Aorta (tissue), 5 donors: ENCODE measurements at regions not wholly inside any gene's neighbourhood (a gene's known extent, or its start where the extent isn't known, plus 50 kb on each side); places are given as distances from the start of the nearest gene placed in this dataset.

Experiments
- ATAC-seq: fragments of 200-7000 bp; cut with Tn5 transposase; one replicate; pipeline ENCODE4 v1.9.1; 2022; ENCODE audit warnings: moderate library complexity; ENCODE audit not compliant: low FRiP score
- DNase-seq, 2 donors: peaks; one replicate each; pipeline ENCODE4 v3.0.0-alpha.2; 2020
- H3K27ac ChIP-seq, 2 donors: one replicate each; pipeline ENCODE4 v1.5.1; 2013; ENCODE audit warnings: low read length in 2 of 2, mild to moderate bottlenecking in 2 of 2, moderate library complexity in 2 of 2, control low read depth in 1 of 2, inconsistent platforms in 1 of 2, low read depth in 1 of 2
- H3K27me3 ChIP-seq, 2 donors: one replicate each; pipeline ENCODE4 v1.6.1; 2013; ENCODE audit warnings: control low read depth in 1 of 2, low read length in 1 of 2, mild to moderate bottlenecking in 1 of 2, moderate library complexity in 1 of 2; ENCODE audit not compliant: insufficient read depth in 2 of 2, control insufficient read depth in 1 of 2
- H3K36me3 ChIP-seq, 2 donors: one replicate each; pipeline ENCODE4 v1.6.1; 2013; ENCODE audit warnings: control low read depth in 1 of 2, low read length in 1 of 2, mild to moderate bottlenecking in 1 of 2; ENCODE audit not compliant: insufficient read depth in 2 of 2, control insufficient read depth in 1 of 2
- H3K4me1 ChIP-seq, 2 donors: one replicate each; pipeline ENCODE4 v1.6.1; 2013; ENCODE audit warnings: low read length in 2 of 2, control low read depth in 1 of 2, mild to moderate bottlenecking in 1 of 2, moderate library complexity in 1 of 2; ENCODE audit not compliant: insufficient read depth in 2 of 2, control insufficient read depth in 1 of 2
- H3K4me3 ChIP-seq, 2 donors: one replicate each; pipeline ENCODE4 v1.5.1; 2013; ENCODE audit warnings: low read length in 2 of 2, control low read depth in 1 of 2, mild to moderate bottlenecking in 1 of 2
- H3K9me3 ChIP-seq: one replicate; pipeline ENCODE4 v1.6.1; 2013; ENCODE audit warnings: mild to moderate bottlenecking, low read length; ENCODE audit not compliant: control insufficient read depth
- WGBS, 2 donors: extraction: QIAGEN DNeasy Blood & Tissue Kit; methylation state at CpG; one replicate each; pipeline ENCODE4 v1.1.7; 2013; 5-methylcytosine and 5-hydroxymethylcytosine counted together
- intact Hi-C, 2 donors: fragments of 100-400 bp; cut with DNase I; formaldehyde crosslinking; loops; one replicate each; pipeline versions ENCODE4 v1.14.2 to v1.15.0; 2022
- donor health status: healthy with polysubstance abuse.
- donor health status: Bipolar disorder and iron deficiency.
- donor health status: DM: no; HTN: no; CAD: no.
- donor health status: DM: no; HTN: no; CAD: no.
- donor health status: DM: yes; HTN: yes; CAD: no.

DNA sequence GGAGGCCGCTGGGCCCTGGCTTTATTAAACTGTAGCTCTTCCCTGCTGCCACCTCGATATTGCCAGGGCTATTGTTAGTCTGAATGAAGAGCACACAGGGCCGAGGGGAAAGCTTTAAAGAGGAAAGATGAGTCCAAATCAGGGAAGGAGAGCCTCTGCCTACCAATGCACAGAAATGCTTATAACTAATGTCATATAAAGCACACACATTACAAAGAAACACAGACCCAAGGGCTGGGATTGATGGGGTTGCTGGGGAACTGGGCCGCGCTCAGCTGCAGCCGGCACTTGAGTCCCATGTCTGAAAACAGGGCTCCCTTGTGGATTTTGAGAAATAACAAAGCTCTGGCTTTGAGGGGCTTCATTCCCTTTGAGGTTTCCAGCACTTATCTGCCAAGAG is 232.6 kb downstream of the CD83 start:
- DNase-seq (no peak), ATAC-seq (no peak)
- Histone ChIP-seq H3K4me3 (no peak overlapping the region), H3K36me3 (no peaks in the 10 kb centered on the region), H3K27ac (no peak overlapping the region), H3K9me3 (peaks cover 3% of the 10 kb centered on the region), H3K4me1 (no peaks in the 10 kb centered on the region), H3K27me3 (no peaks in the 10 kb centered on the region)
- intact Hi-C loops, result no loop called here
- 90 to 92% methylated on average over 6 of the region's 6 CpGs for WGBS, 2 donors

DNA sequence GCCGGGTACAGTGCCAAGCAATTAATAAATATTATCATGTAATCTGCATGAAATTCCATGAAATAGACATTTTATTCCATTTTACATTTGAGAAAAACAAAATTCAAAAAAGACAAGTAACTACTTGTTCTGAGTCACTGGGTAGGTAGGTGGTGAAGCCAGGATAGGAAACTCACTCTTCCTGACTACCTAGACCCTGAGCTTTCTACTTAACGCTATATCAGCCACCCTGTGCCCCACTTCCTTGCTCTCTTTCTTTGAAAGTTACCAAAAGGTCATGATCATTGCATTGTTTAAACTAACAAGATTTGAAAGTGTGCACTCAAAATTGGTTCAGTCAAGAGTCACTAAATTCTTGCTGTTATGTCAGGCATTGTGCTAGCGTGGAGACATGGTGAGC is 235.7 kb downstream of the CD83 start:
- H3K27ac ChIP-seq, result no peak overlapping the region
- intact Hi-C loops, result no loop called here
- no peaks in the 10 kb centered on the region for H3K36me3 ChIP-seq
- H3K27me3 ChIP-seq, result no peaks in the 10 kb centered on the region
- 93 to 96% methylated on average over 3 of the region's 3 CpGs for WGBS, 2 donors
- ATAC-seq (no peak), DNase-seq (no peak)
- no peak overlapping the region for H3K4me3 ChIP-seq
- H3K4me1 ChIP-seq, result no peaks in the 10 kb centered on the region
- H3K9me3 ChIP-seq, result peaks cover 3% of the 10 kb centered on the region

DNA sequence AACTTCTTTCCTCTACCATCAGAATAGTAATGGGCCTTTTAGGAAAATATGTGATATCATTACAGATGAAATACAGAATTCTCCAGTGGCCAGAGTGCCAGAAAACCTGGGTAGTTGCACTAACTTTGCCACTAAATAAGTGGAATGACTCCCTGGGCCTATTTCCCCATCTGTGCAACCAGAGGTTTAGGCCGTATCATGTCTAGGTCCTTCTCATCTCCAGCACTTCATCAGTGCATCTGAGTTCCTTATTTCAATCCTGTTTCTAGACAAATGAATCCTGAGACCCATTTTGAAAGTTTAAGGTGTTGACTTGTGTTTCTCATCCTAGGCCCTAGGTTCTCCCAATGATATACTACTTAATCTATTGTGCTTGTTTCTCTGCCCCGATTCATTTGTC is 236.2 kb downstream of the CD83 start:
- DNase-seq, result no peak
- Histone ChIP-seq H3K4me3 (no peak overlapping the region), H3K36me3 (no peaks in the 10 kb centered on the region), H3K27me3 (no peaks in the 10 kb centered on the region), H3K27ac (no peak overlapping the region), H3K4me1 (no peaks in the 10 kb centered on the region), H3K9me3 (peaks cover 2% of the 10 kb centered on the region)
- no peak for ATAC-seq
- intact Hi-C loops, result no loop called here
- 99 to 100% methylated on average over 2 of the region's 2 CpGs for WGBS, 2 donors

DNA sequence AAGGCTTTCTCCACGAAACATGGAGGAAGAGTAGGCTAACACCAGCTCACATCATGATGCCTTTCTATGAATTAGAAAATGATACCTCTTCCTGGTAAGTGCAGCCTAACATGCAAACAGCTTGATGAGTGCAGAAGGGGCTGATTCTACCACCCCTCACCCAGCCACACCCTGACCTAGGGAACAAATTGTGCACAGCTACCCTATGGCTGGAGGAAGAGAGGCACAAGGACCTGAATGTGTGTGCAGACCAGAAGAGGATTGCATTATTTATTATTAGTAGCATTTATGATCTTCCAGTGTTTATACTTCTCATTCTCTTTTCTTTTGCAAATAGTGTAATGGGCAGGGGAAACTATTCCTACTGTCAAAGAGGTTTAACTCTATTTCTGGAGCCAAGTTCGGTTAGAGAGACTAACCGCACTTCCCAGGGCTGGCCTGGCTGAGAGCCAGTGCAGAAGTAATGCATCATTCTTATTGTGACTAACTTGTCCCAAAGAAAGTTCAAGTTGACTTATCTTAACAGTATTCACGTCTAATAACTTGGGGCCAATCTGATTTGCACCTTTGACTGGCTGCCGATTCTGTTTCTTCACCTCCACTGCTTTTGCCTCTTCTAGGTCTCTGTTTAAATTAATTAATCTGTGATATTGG is 237.5 kb downstream of the CD83 start:
- H3K27ac ChIP-seq, result no peak overlapping the region
- intact Hi-C loops, result no loop called here

DNA sequence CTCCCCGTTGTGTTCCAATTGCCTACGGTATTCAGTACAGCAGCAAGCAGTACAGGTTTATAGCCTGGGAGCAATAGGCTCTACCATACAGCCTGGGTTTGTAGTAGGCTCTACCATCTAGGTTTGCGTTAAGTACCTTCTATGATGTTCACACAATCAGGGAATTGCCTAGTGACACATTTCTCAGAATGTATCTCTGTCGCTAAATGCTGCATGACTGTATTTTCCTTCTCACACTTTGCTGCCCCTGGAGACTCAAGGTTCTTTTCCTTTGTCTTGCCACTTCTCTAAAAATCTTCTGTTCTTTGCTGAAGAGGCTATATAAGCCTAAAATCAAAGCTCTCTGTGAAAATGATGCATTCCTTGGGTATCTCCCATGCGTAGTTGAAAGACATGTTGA is 241.9 kb downstream of the CD83 start:
- Histone ChIP-seq H3K27ac (no peak overlapping the region), H3K4me1 (peaks cover 7 to 16% of the 10 kb centered on the region in 2 donors), H3K27me3 (no peaks in the 10 kb centered on the region), H3K4me3 (no peak overlapping the region), H3K36me3 (no peaks in the 10 kb centered on the region), H3K9me3 (no peaks in the 10 kb centered on the region)
- 98 to 99% methylated on average over 5 of the region's 5 CpGs for WGBS, 2 donors
- intact Hi-C loops, result no loop called here
- DNase-seq (no peak), ATAC-seq (no peak)

More for the DNA sequence above, 237.5 kb downstream of the CD83 start:
- H3K4me1 ChIP-seq, result peaks cover 2 to 3% of the 10 kb centered on the region in 2 donors
- ATAC-seq, result no peak
- H3K36me3 ChIP-seq, result no peaks in the 10 kb centered on the region
- H3K27me3 ChIP-seq, result no peaks in the 10 kb centered on the region
- DNase-seq, result peak; percentile 87 to 88
- no peaks in the 10 kb centered on the region for H3K9me3 ChIP-seq
- WGBS, 2 donors, result 16 to 19% methylated on average over 5 of the region's 5 CpGs
- H3K4me3 ChIP-seq, result no peak overlapping the region

DNA sequence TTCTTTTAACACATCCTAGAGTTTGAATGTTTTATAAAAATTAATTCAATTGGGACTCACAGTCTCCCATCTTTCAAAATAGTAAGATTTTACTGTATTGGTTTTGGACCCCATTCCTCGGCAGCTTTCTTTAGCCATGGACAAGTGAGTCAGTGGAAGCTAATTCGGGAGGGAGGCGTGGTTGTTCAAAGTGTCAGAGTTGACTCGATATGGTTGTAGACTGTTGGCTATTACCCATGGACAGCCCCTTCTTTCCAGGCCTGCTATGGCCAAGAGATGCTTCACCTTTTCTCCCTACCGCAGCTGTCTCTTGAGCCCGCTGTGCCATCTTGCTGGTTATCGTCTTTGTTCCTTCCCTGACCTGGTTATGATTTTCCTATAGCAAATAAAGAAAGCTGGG is 243.0 kb downstream of the CD83 start:
- ATAC-seq (no peak), DNase-seq (no peak)
- 31 to 32% methylated on average over 7 of the region's 7 CpGs for WGBS, 2 donors
- peaks cover 7 to 16% of the 10 kb centered on the region in 2 donors for H3K4me1 ChIP-seq
- peak overlapping the region in 1 of 2 donors; percentile 57 for H3K27ac ChIP-seq
- H3K4me3 ChIP-seq, result no peak overlapping the region
- intact Hi-C loops, result no loop called here
- no peaks in the 10 kb centered on the region for H3K9me3 ChIP-seq
- no peaks in the 10 kb centered on the region for H3K36me3 ChIP-seq
- H3K27me3 ChIP-seq, result no peaks in the 10 kb centered on the region

DNA sequence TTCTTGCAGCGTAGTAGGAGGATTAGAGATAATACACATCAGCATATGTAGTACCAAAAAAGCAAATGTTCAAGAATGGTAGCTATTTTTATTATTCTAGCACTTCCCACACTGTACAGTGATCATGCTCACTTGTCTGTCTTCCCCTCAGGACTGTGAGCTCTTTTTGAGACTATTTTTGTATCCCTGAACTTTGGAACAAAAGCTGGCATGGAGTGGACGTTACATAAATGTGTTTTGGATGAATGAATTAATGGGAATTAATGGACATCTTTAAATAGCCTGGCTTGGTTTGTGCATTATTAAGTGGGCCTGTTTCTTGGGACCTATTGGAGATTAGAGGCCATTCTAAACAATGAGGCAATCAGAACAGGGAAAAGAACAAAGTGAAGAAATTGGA is 243.7 kb downstream of the CD83 start:
- no peak for DNase-seq
- Histone ChIP-seq H3K4me3 (no peak overlapping the region), H3K9me3 (no peaks in the 10 kb centered on the region), H3K36me3 (no peaks in the 10 kb centered on the region), H3K27me3 (no peaks in the 10 kb centered on the region), H3K27ac (no peak overlapping the region), H3K4me1 (peaks cover 7 to 18% of the 10 kb centered on the region in 2 donors)
- no peak for ATAC-seq
- WGBS, 2 donors, result 11 to 17% methylated on average over 2 of the region's 2 CpGs
- intact Hi-C loops, result no loop called here

DNA sequence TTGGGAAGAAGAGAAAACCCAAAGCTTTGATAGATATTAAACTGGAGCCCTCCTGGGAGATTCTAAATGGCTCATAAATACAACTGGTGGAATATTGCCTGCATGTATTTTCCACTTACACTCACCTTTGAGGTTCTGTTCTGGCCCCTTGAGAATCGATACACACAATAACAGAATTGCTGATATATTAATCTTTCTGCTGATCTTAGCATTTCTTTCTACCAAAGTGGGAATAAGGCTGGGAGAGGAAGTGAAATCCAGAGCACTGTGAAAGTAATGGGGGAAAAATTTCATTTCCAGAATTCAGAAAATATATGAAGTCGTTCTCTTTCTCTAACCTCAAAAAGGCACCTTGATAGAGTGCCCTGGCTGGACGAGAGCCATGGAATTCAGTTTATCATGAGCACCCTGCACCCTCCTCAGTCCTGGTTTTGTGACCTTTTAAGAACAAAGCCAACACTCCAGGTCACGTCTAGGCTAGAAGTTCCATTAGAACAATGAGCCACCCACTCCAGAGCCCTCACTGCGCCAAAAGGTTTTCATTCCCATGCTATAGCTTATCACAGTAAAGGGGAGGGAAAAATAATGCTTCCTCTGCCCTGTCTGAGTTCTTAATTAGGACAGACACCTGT is 244.5 kb downstream of the CD83 start:
- DNase-seq (no peak), ATAC-seq (no peak)
- 74 to 75% methylated on average over 5 of the region's 5 CpGs for WGBS, 2 donors
- Histone ChIP-seq H3K4me3 (no peak overlapping the region), H3K36me3 (no peaks in the 10 kb centered on the region), H3K27ac (no peak overlapping the region), H3K4me1 (peaks cover 7 to 21% of the 10 kb centered on the region in 2 donors), H3K9me3 (no peaks in the 10 kb centered on the region), H3K27me3 (no peaks in the 10 kb centered on the region)
- intact Hi-C loops, result no loop called here

DNA sequence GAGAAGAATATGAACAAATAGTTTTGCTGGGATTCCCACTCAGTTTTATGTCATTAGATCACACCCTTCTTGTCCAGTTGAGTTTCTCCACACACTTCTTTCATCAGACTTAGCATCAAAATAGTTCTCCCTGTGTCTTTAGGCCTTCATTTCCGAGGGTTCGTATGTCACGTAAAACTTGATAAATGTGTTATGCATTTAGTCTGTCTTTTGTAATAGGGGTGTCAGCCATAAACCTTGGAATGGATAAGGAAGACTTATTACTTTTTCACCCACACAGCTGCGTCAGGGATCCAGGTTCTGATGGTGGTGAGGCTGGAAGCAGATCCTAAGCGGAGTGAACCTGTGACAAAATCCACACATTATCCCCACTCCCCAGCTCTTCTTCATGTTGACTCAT is 246.8 kb downstream of the CD83 start:
- Histone ChIP-seq H3K9me3 (no peaks in the 10 kb centered on the region), H3K4me3 (no peak overlapping the region), H3K27ac (no peak overlapping the region), H3K4me1 (peaks cover 7 to 21% of the 10 kb centered on the region in 2 donors), H3K36me3 (no peaks in the 10 kb centered on the region), H3K27me3 (no peaks in the 10 kb centered on the region)
- no peak for DNase-seq
- ATAC-seq, result no peak
- 95 to 97% methylated on average over 5 of the region's 5 CpGs for WGBS, 2 donors
- intact Hi-C loops, result no loop called here
